HCT116 (cell line): ENCODE measurements at regions not wholly inside any gene's neighbourhood (a gene's known extent, or its start where the extent isn't known, plus 50 kb on each side); places are given as distances from the start of the nearest gene placed in this dataset.

Experiments used
- ATAC-seq: fragments of 200-7000 bp; cut with Tn5 transposase; 2 replicates; pipeline ENCODE4 v1.9.1; 2020; ENCODE audit warnings: mild to moderate bottlenecking, moderate library complexity
- BruUV-seq: library from RNA; stranded (reverse); fragments of 400-500 nt; replicated peaks from 2 replicates; lab custom pipeline; 2021; lab: Mats Ljungman, UMichigan
- CTCF ChIA-PET: fragments of 300-600 bp; sonication (Branson Sonifier 250); formaldehyde crosslinking; loops from one replicate; lab custom pipeline; 2021; ENCODE audit warnings: antibody characterized with exemption; lab: Charles Lee
- POLR2A ChIA-PET: fragments of 300-600, 350-600 bp; sonication (Branson Sonifier 250); formaldehyde crosslinking; loops from one replicate; lab custom pipeline; 2021; ENCODE audit warnings: antibody characterized with exemption; lab: Charles Lee
- RAD21 ChIA-PET, 2 experiments: fragments of 300-600 bp; sonication (Branson Sonifier 250); formaldehyde crosslinking; loops; one replicate each; lab custom pipeline; 2023; ENCODE audit warnings: low total read pairs in 2 of 2; ENCODE audit not compliant: uncharacterized antibody in 2 of 2, unreplicated experiment in 2 of 2, low non-redundant PET in 1 of 2; lab: Charles Lee
- DNase-seq: peaks from one replicate; pipeline ENCODE4 v3.0.0-alpha.2; 2010; ENCODE audit warnings: low read depth, low spot score
- H2AFZ ChIP-seq: fragments of 200-600 bp; shearing (Covaris generic), sonication (generic); 2 replicates; pipeline ENCODE4 v1.6.1; 2017; ENCODE audit warnings: low read depth, mixed run types, mixed read lengths, antibody characterized with exemption, low read length; ENCODE audit not compliant: poor library complexity, severe bottlenecking
- H3K27ac ChIP-seq: 2 replicates; pipeline ENCODE4 v1.5.1; 2012; ENCODE audit warnings: low read depth, low read length
- H3K27me3 ChIP-seq: fragments of 200-600 bp; sonication (generic); 2 replicates; pipeline ENCODE4 v1.6.1; 2016; ENCODE audit warnings: mixed run types, low read length, mixed read lengths; ENCODE audit not compliant: insufficient read depth
- H3K36me3 ChIP-seq, 2 experiments: fragments of 200-500 bp in 1 of 2; fragments of 200-600 bp in 1 of 2; sonication (Bioruptor generic) in 1 of 2; sonication (generic) in 1 of 2; 2 replicates each; pipeline versions ENCODE4 v1.5.1 to v1.6.1; 2014 to 2016; ENCODE audit warnings: low read length in 2 of 2, inconsistent platforms in 1 of 2, mixed read lengths in 1 of 2, mixed run types in 1 of 2; ENCODE audit not compliant: insufficient read depth in 2 of 2, control insufficient read depth in 1 of 2
- H3K4me1 ChIP-seq, 2 experiments: fragments of 200-600 bp in 1 of 2; sonication (generic) in 1 of 2; 2 replicates each; pipeline versions ENCODE4 v1.5.1 to v1.6.1; 2012 to 2017; ENCODE audit warnings: low read length in 2 of 2, inconsistent platforms in 1 of 2, mild to moderate bottlenecking in 1 of 2, mixed read lengths in 1 of 2, mixed run types in 1 of 2, moderate library complexity in 1 of 2; ENCODE audit not compliant: insufficient read depth in 2 of 2, control insufficient read depth in 1 of 2
- H3K4me2 ChIP-seq: fragments of 200-600 bp; sonication (generic); 2 replicates; pipeline ENCODE4 v1.6.1; 2017; ENCODE audit warnings: mixed run types, low read length, mixed read lengths
- H3K4me3 ChIP-seq, 2 experiments: fragments of 200-600 bp in 1 of 2; sonication (generic) in 1 of 2; replicated peaks in 1 of 2; 2 replicates each; pipeline ENCODE4 v1.5.1; 2011 to 2016; ENCODE audit warnings: low read length in 2 of 2, control low read depth in 1 of 2, low read depth in 1 of 2, mild to moderate bottlenecking in 1 of 2, mixed read lengths in 1 of 2, mixed run types in 1 of 2
- H3K79me2 ChIP-seq: fragments of 200-600 bp; sonication (generic); 2 replicates; pipeline ENCODE4 v1.6.1; 2017; ENCODE audit warnings: mild to moderate bottlenecking, mixed run types, low read length, moderate library complexity, mixed read lengths; ENCODE audit not compliant: insufficient read depth
- H3K9ac ChIP-seq: fragments of 200-600 bp; sonication (generic); 2 replicates; pipeline ENCODE4 v1.6.1; 2016; ENCODE audit warnings: low read length, mixed read lengths
- H3K9me2 ChIP-seq: fragments of 200-600 bp; sonication (generic), shearing (Covaris generic); 2 replicates; pipeline ENCODE4 v1.6.1; 2017; ENCODE audit warnings: mixed run types, mild to moderate bottlenecking, moderate library complexity; ENCODE audit not compliant: insufficient read depth
- H3K9me3 ChIP-seq, 2 experiments: fragments of 200-500 bp in 1 of 2; fragments of 200-600 bp in 1 of 2; sonication (Bioruptor generic) in 1 of 2; sonication (generic) in 1 of 2; 2 replicates each; pipeline ENCODE4 v1.6.1; 2014 to 2017; ENCODE audit warnings: low read length in 2 of 2, mixed read lengths in 2 of 2, inconsistent platforms in 1 of 2, low read depth in 1 of 2, mild to moderate bottlenecking in 1 of 2, mixed run types in 1 of 2, moderate library complexity in 1 of 2; ENCODE audit not compliant: control insufficient read depth in 1 of 2, insufficient read depth in 1 of 2
- H4K20me1 ChIP-seq: fragments of 200-600 bp; sonication (generic), shearing (Covaris generic); 2 replicates; pipeline ENCODE4 v1.6.1; 2017; ENCODE audit warnings: mixed run types, mild to moderate bottlenecking, moderate library complexity; ENCODE audit not compliant: insufficient read depth
- CEBPB ChIP-seq: IDR thresholded peaks from 2 replicates; pipeline ENCODE4 v1.6.1; 2012; ENCODE audit warnings: low read depth
- EZH2phosphoT487 ChIP-seq: fragments of 200-600 bp; IDR thresholded peaks from 2 replicates; pipeline ENCODE4 v1.6.1; 2018; ENCODE audit warnings: antibody characterized with exemption, borderline replicate concordance
- MAX ChIP-seq: IDR thresholded peaks from 2 replicates; pipeline ENCODE4 v1.6.1; 2012
- YY1 ChIP-seq: IDR thresholded peaks from 2 replicates; pipeline ENCODE4 v1.6.1; 2011; ENCODE audit warnings: low read length, low read depth, moderate library complexity, mild to moderate bottlenecking; ENCODE audit not compliant: insufficient replicate concordance; ENCODE audit errors: extremely low read depth
- ZFX ChIP-seq: fragments of 450-650 bp; IDR thresholded peaks from 2 replicates; pipeline ENCODE4 v1.6.1; 2017
- ZNF274 ChIP-seq: fragments of 200-500 bp; sonication (Bioruptor generic); IDR thresholded peaks from 2 replicates; pipeline ENCODE4 v1.6.1; 2014; ENCODE audit warnings: mild to moderate bottlenecking, low read depth, low read length, inconsistent platforms
- intact Hi-C: fragments of 100-400 bp; cut with micrococcal nuclease; formaldehyde crosslinking; loops from 2 replicates; pipeline ENCODE4 v1.10.0; 2022

GRCh38 chr5:6161257-6161656 lies 217.1 kb downstream of the MED10 start:
- Histone ChIP-seq H3K27ac (no peak overlapping the region), H3K4me1 (no peaks in the 10 kb centered on the region), H4K20me1 (no peaks in the 10 kb centered on the region), H3K9me2 (no peaks in the 10 kb centered on the region), H3K4me2 (no peak overlapping the region), H2AFZ (no peak overlapping the region), H3K36me3 (no peaks in the 10 kb centered on the region), H3K4me3 (no peak overlapping the region), H3K9ac (no peak overlapping the region), H3K9me3 (no peaks in the 10 kb centered on the region), H3K79me2 (no peaks in the 10 kb centered on the region), H3K27me3 (peaks cover 7% of the 10 kb centered on the region; the same call in 1 of the 2 replicates)
- DNase-seq, result no peak
- intact Hi-C loops, result no loop called here
- BruUV-seq, result no TSS peak
- no peak for TF ChIP-seq ZNF274
- TF ChIP-seq ZFX, result no peak
- TF ChIP-seq YY1, result no peak
- RAD21 ChIA-PET, result no interaction called here
- POLR2A ChIA-PET, result no interaction called here
- CTCF ChIA-PET, result no interaction called here
- ATAC-seq, result no peak

- Histone ChIP-seq H3K4me2 (no peak overlapping the region), H3K79me2 (no peaks in the 10 kb centered on the region), H2AFZ (no peak overlapping the region), H3K36me3 (no peaks in the 10 kb centered on the region), H3K27ac (no peak overlapping the region), H3K4me3 (no peak overlapping the region), H3K27me3 (peaks cover 7% of the 10 kb centered on the region; the same call in 1 of the 2 replicates), H4K20me1 (no peaks in the 10 kb centered on the region), H3K9me3 (no peaks in the 10 kb centered on the region), H3K9me2 (no peaks in the 10 kb centered on the region), H3K9ac (no peak overlapping the region), H3K4me1 (no peaks in the 10 kb centered on the region)
- ATAC-seq, result no peak
- BruUV-seq, result no TSS peak
- intact Hi-C loops, result no loop called here
- CTCF ChIA-PET, result no interaction called here
- DNase-seq, result no peak
- TF ChIP-seq CEBPB, result no peak
- TF ChIP-seq EZH2phosphoT487, result no peak
- no peak for TF ChIP-seq ZFX
- no peak for TF ChIP-seq MAX
- POLR2A ChIA-PET, result no interaction called here
- RAD21 ChIA-PET, result no interaction called here
These were observed 218.4 kb downstream of the MED10 start for GRCh38 chr5:6159832-6160430.
